Keratinocyte (primary cell): ENCODE measurements at regions not wholly inside any gene's neighbourhood (a gene's known extent, or its start where the extent isn't known, plus 50 kb on each side); places are given as distances from the start of the nearest gene placed in this dataset.

ENCODE experiments used
- DNase-seq: peaks from one replicate; pipeline ENCODE4 v3.0.0-alpha.2; 2011; ENCODE audit warnings: low read depth, missing footprints, low spot score
- FAIRE-seq: peaks from 2 replicates; lab custom pipeline; 2011; peaks lifted over from hg19 to GRCh38; lab: Jason Lieb, UNC
- H2AFZ ChIP-seq: 2 replicates; pipeline ENCODE4 v1.6.0; 2012; ENCODE audit warnings: low read length, control low read depth, inconsistent platforms; ENCODE audit not compliant: control insufficient read depth
- H3K27ac ChIP-seq: 2 replicates; pipeline ENCODE4 v1.5.1; 2011; ENCODE audit warnings: low read length; ENCODE audit not compliant: control insufficient read depth, insufficient read depth
- H3K27me3 ChIP-seq: 3 replicates; pipeline ENCODE4 v1.6.0; 2011; ENCODE audit warnings: low read length; ENCODE audit not compliant: control insufficient read depth, insufficient read depth; ENCODE audit errors: extremely low read depth
- H3K36me3 ChIP-seq, 2 experiments: 2 replicates in 1 of 2; 3 replicates in 1 of 2; pipeline ENCODE4 v1.5.1; 2011; ENCODE audit warnings: low read length in 2 of 2, mild to moderate bottlenecking in 1 of 2; ENCODE audit not compliant: control insufficient read depth in 2 of 2, insufficient read depth in 2 of 2; ENCODE audit errors: extremely low read depth in 1 of 2
- H3K4me1 ChIP-seq: 3 replicates; pipeline ENCODE4 v1.5.1; 2011; ENCODE audit warnings: low read length; ENCODE audit not compliant: control insufficient read depth, insufficient read depth; ENCODE audit errors: extremely low read depth
- H3K4me2 ChIP-seq: 3 replicates; pipeline ENCODE4 v1.6.0; 2011; ENCODE audit warnings: low read depth, low read length; ENCODE audit not compliant: control insufficient read depth, insufficient read depth; ENCODE audit errors: extremely low read depth
- H3K4me3 ChIP-seq, 3 experiments: fragments of 200-600 bp in 1 of 3; sonication (generic) in 1 of 3; 2 replicates in 2 of 3; 3 replicates in 1 of 3; pipeline ENCODE4 v1.5.1; 2011 to 2016; ENCODE audit warnings: low read length in 3 of 3, mild to moderate bottlenecking in 3 of 3, control low read depth in 2 of 3, inconsistent platforms in 1 of 3, low read depth in 1 of 3, mixed read lengths in 1 of 3, mixed run types in 1 of 3, moderate library complexity in 1 of 3; ENCODE audit not compliant: control insufficient read depth in 2 of 3, insufficient read depth in 2 of 3; ENCODE audit errors: extremely low read depth in 1 of 3
- H3K79me2 ChIP-seq: 2 replicates; pipeline ENCODE4 v1.6.0; 2012; ENCODE audit warnings: low read length; ENCODE audit not compliant: control insufficient read depth, insufficient read depth
- H3K9ac ChIP-seq: 3 replicates; pipeline ENCODE4 v1.6.0; 2011; ENCODE audit warnings: low read length; ENCODE audit not compliant: control insufficient read depth, insufficient read depth; ENCODE audit errors: extremely low read depth
- H3K9me1 ChIP-seq: 3 replicates; pipeline ENCODE4 v1.6.0; 2011; ENCODE audit warnings: low read length; ENCODE audit not compliant: control insufficient read depth, insufficient read depth; ENCODE audit errors: extremely low read depth
- H3K9me3 ChIP-seq: 2 replicates; pipeline ENCODE4 v1.5.1; 2012; ENCODE audit warnings: low read depth, low read length; ENCODE audit not compliant: control insufficient read depth
- H4K20me1 ChIP-seq: 3 replicates; pipeline ENCODE4 v1.6.0; 2011; ENCODE audit warnings: low read length; ENCODE audit not compliant: control insufficient read depth, insufficient read depth; ENCODE audit errors: extremely low read depth
- EZH2 ChIP-seq: IDR thresholded peaks from one replicate; pipeline ENCODE4 v1.6.1; 2012; ENCODE audit warnings: inconsistent platforms, mild to moderate bottlenecking, low read length, moderate library complexity
- dilution Hi-C: fragments of 300-500 bp; cut with MboI; formaldehyde crosslinking; loops from one replicate; pipeline ENCODE4 v1.7.0; 2020; ENCODE audit warnings: low sequenced_read_pairs; ENCODE audit not compliant: extremely low pct_ligation_motif_present
- TF ChIP-seq, protein P1 (sequence below), 3 experiments: IDR thresholded peaks in 1 of 3; conservative IDR thresholded peaks in 1 of 3; optimal IDR thresholded peaks in 1 of 3; 2 replicates in 2 of 3; 3 replicates in 1 of 3; pipeline versions ENCODE3 to v1.5.1; 2011; ENCODE audit warnings: low read length in 3 of 3, mild to moderate bottlenecking in 3 of 3, moderate library complexity in 2 of 3, control low read depth in 1 of 3, inconsistent platforms in 1 of 3; ENCODE audit not compliant: insufficient read depth in 2 of 3; ENCODE audit errors: extremely low read depth in 1 of 3

DNA sequence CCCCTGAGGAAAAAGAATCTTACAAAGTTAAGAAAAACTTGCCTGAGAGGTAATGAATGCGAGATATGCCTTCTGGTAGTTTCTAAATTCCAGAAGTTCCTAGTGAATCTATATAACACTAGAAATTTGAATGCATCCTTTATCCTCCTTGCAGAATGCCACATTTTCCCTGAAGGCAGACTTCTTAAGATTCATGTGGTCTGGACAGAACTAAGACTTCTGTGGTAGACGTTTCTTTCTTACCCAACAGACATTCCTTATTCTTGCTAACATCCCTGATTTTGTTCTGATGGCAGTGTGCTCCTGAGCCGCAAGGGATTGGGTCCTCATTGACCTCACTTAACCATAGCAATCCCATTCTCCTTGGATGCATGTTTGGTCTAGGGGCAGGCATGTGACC is 121.3 kb upstream of the PAPPA2 start:
- Histone ChIP-seq H3K9ac (no peak overlapping the region), H3K27me3 (no peaks in the 10 kb centered on the region), H3K4me3 (no peak overlapping the region), H3K36me3 (no peaks in the 10 kb centered on the region), H2AFZ (no peak overlapping the region), H3K4me1 (no peaks in the 10 kb centered on the region), H3K4me2 (no peak overlapping the region), H3K79me2 (no peaks in the 10 kb centered on the region), H3K9me1 (no peaks in the 10 kb centered on the region), H3K9me3 (no peaks in the 10 kb centered on the region), H3K27ac (no peak overlapping the region), H4K20me1 (no peaks in the 10 kb centered on the region)
- FAIRE-seq (no peak), DNase-seq (no peak)
- dilution Hi-C loops = no loop called here
- TF ChIP-seq, protein P1, sequence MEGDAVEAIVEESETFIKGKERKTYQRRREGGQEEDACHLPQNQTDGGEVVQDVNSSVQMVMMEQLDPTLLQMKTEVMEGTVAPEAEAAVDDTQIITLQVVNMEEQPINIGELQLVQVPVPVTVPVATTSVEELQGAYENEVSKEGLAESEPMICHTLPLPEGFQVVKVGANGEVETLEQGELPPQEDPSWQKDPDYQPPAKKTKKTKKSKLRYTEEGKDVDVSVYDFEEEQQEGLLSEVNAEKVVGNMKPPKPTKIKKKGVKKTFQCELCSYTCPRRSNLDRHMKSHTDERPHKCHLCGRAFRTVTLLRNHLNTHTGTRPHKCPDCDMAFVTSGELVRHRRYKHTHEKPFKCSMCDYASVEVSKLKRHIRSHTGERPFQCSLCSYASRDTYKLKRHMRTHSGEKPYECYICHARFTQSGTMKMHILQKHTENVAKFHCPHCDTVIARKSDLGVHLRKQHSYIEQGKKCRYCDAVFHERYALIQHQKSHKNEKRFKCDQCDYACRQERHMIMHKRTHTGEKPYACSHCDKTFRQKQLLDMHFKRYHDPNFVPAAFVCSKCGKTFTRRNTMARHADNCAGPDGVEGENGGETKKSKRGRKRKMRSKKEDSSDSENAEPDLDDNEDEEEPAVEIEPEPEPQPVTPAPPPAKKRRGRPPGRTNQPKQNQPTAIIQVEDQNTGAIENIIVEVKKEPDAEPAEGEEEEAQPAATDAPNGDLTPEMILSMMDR (optimal IDR thresholded peaks at IDR 0.05 in 1 of 3, IDR thresholded peaks at IDR 0.05 in 1 of 3, conservative IDR thresholded peaks at IDR 0.05 in 1 of 3; ENCODE audit: extremely low read depth in 1 of 3, insufficient read depth in 2 of 3, low read length in 3 of 3) = no peak
- TF ChIP-seq EZH2 = no peak

DNA sequence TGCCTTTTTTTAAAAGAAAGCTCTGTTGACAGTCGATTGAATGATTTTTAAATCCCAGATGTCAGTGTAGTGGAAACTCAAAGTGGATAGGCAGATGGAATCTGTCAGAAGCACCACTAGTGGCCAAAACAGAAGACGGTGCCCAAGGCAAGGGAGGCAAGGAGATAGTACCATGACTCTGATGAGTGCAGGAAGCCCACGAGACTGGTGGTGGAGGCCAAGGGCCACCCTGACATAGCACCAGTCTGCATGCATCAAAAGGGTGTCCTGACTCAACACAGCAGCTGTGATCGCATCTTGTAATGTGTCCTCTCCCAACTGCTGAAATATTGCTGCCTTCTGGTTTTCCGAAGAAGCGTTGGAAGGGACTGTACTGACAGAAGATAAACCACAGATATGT is 124.1 kb upstream of the PAPPA2 start:
- Histone ChIP-seq H3K9me1 (no peaks in the 10 kb centered on the region), H3K9ac (no peak overlapping the region), H4K20me1 (no peaks in the 10 kb centered on the region), H3K4me2 (no peak overlapping the region), H3K79me2 (no peaks in the 10 kb centered on the region), H2AFZ (no peak overlapping the region), H3K36me3 (no peaks in the 10 kb centered on the region), H3K27me3 (no peaks in the 10 kb centered on the region), H3K4me3 (no peak overlapping the region), H3K9me3 (no peaks in the 10 kb centered on the region), H3K27ac (no peak overlapping the region), H3K4me1 (no peaks in the 10 kb centered on the region)
- no peak for FAIRE-seq
- TF ChIP-seq EZH2 = no peak
- TF ChIP-seq, protein P1 (optimal IDR thresholded peaks at IDR 0.05 in 1 of 3, IDR thresholded peaks at IDR 0.05 in 1 of 3, conservative IDR thresholded peaks at IDR 0.05 in 1 of 3; ENCODE audit: extremely low read depth in 1 of 3, insufficient read depth in 2 of 3, low read length in 3 of 3) = no peak
- DNase-seq = no peak
- dilution Hi-C loops = no loop called here
